Smooth muscle cell of the brain vasculature (primary cell): ENCODE measurements at regions not wholly inside any gene's neighbourhood (a gene's known extent, or its start where the extent isn't known, plus 50 kb on each side); places are given as distances from the start of the nearest gene placed in this dataset.
"Not testable (repeated sequence)": the region's sequence is repeated elsewhere in the genome, so short reads cannot be mapped to it uniquely, and the experiment has no call there.

ENCODE experiments used
- DNase-seq: peaks from one replicate; pipeline ENCODE4 v3.0.0-alpha.2; 2012; ENCODE audit warnings: low read depth, low spot score

GRCh38 chr2:37570773-37571586 lies 100.5 kb downstream of the CDC42EP3 start:
- no peak for DNase-seq

- DNase-seq, result no peak
Observed at GRCh38 chr2:37571587-37572136, 99.8 kb downstream of the CDC42EP3 start.

GRCh38 chr2:37573451-37574388 lies 97.7 kb downstream of the CDC42EP3 start:
- no peak for DNase-seq

GRCh38 chr2:37575780-37576179 lies 95.7 kb downstream of the CDC42EP3 start:
- DNase-seq, result no peak

- DNase-seq, result not testable (repeated sequence)
Observed at GRCh38 chr2:37576194-37576593, 95.2 kb downstream of the CDC42EP3 start.

GRCh38 chr2:37576831-37577230 lies 94.6 kb downstream of the CDC42EP3 start:
- no peak for DNase-seq

- DNase-seq, result no peak
Observed at GRCh38 chr2:37579192-37579713, 92.2 kb downstream of the CDC42EP3 start.

- DNase-seq, result not testable (repeated sequence)
Observed at GRCh38 chr2:37579949-37580348, 91.5 kb downstream of the CDC42EP3 start.

- no peak for DNase-seq
Observed at GRCh38 chr2:37581433-37581832, 90.0 kb downstream of the CDC42EP3 start.

- DNase-seq, result no peak
Observed at GRCh38 chr2:37582481-37583220, 88.8 kb downstream of the CDC42EP3 start.

- DNase-seq, result no peak
Observed at GRCh38 chr2:37583402-37583801, 88.0 kb downstream of the CDC42EP3 start.

- no peak for DNase-seq
Observed at GRCh38 chr2:37583867-37584266, 87.6 kb downstream of the CDC42EP3 start.

GRCh38 chr2:37585295-37585908 lies 86.0 kb downstream of the CDC42EP3 start:
- DNase-seq, result no peak

- DNase-seq, result no peak
Observed at GRCh38 chr2:37585982-37586621, 85.3 kb downstream of the CDC42EP3 start.

GRCh38 chr2:37586663-37587317 lies 84.7 kb downstream of the CDC42EP3 start:
- no peak for DNase-seq

- DNase-seq, result no peak
Observed at GRCh38 chr2:37587817-37588216, 83.6 kb downstream of the CDC42EP3 start.

GRCh38 chr2:37588316-37588777 lies 83.1 kb downstream of the CDC42EP3 start:
- DNase-seq, result no peak

GRCh38 chr2:37589298-37589697 lies 82.1 kb downstream of the CDC42EP3 start:
- no peak for DNase-seq

- DNase-seq, result no peak
Observed at GRCh38 chr2:37590119-37590571, 81.3 kb downstream of the CDC42EP3 start.
